Karpas-422 (cell line): ENCODE measurements at regions not wholly inside any gene's neighbourhood (a gene's known extent, or its start where the extent isn't known, plus 50 kb on each side); places are given as distances from the start of the nearest gene placed in this dataset.
"Not testable (repeated sequence)": the region's sequence is repeated elsewhere in the genome, so short reads cannot be mapped to it uniquely, and the experiment has no call there.

Source experiments
- DNase-seq: peaks from one replicate; pipeline ENCODE4 v3.0.0-alpha.2; 2015
- H2AFZ ChIP-seq: fragments of 200-600 bp; sonication (generic); 2 replicates; pipeline ENCODE4 v1.6.1; 2014; ENCODE audit warnings: antibody characterized with exemption, low read length, mixed read lengths
- H3K27ac ChIP-seq: fragments of 200-600 bp; sonication (generic); 2 replicates; pipeline ENCODE4 v1.5.1; 2014; ENCODE audit warnings: mild to moderate bottlenecking, low read length, moderate library complexity
- H3K27me3 ChIP-seq: fragments of 200-600 bp; sonication (generic); 2 replicates; pipeline ENCODE4 v1.6.1; 2014; ENCODE audit warnings: low read length, mixed read lengths
- H3K36me3 ChIP-seq: fragments of 200-600 bp; sonication (generic); 2 replicates; pipeline ENCODE4 v1.6.1; 2014; ENCODE audit warnings: low read length, mixed read lengths; ENCODE audit not compliant: insufficient read depth
- H3K4me1 ChIP-seq: fragments of 200-600 bp; sonication (generic); 2 replicates; pipeline ENCODE4 v1.6.1; 2014; ENCODE audit warnings: mild to moderate bottlenecking, low read length, mixed read lengths
- H3K4me2 ChIP-seq: fragments of 200-600 bp; sonication (generic); 2 replicates; pipeline ENCODE4 v1.6.1; 2014; ENCODE audit warnings: low read length, low read depth, mild to moderate bottlenecking; ENCODE audit not compliant: poor library complexity, severe bottlenecking
- H3K4me3 ChIP-seq: fragments of 200-600 bp; sonication (generic); 2 replicates; pipeline ENCODE4 v1.5.1; 2014; ENCODE audit warnings: mild to moderate bottlenecking, antibody characterized with exemption, low read length, mixed read lengths
- H3K79me2 ChIP-seq: fragments of 200-600 bp; sonication (generic); 2 replicates; pipeline ENCODE4 v1.6.1; 2014; ENCODE audit warnings: mild to moderate bottlenecking, low read length, mixed read lengths
- H3K9ac ChIP-seq: fragments of 200-600 bp; sonication (generic); 2 replicates; pipeline ENCODE4 v1.6.0; 2014; ENCODE audit warnings: low read length
- H3K9me2 ChIP-seq: fragments of 200-600 bp; sonication (generic), shearing (Covaris generic); replicated peaks from 2 replicates; pipeline ENCODE4 v1.6.0; 2014; ENCODE audit warnings: mild to moderate bottlenecking, low read length, moderate library complexity; ENCODE audit not compliant: insufficient read depth
- H3K9me3 ChIP-seq: fragments of 300-700, 200-600 bp; sonication (generic); 2 replicates; pipeline ENCODE4 v1.6.1; 2014; ENCODE audit warnings: low read length, mixed read lengths
- H4K20me1 ChIP-seq: fragments of 200-600 bp; sonication (generic); 2 replicates; pipeline ENCODE4 v1.6.1; 2014; ENCODE audit warnings: mild to moderate bottlenecking, antibody characterized with exemption, low read length, low read depth; ENCODE audit not compliant: insufficient read depth

DNA sequence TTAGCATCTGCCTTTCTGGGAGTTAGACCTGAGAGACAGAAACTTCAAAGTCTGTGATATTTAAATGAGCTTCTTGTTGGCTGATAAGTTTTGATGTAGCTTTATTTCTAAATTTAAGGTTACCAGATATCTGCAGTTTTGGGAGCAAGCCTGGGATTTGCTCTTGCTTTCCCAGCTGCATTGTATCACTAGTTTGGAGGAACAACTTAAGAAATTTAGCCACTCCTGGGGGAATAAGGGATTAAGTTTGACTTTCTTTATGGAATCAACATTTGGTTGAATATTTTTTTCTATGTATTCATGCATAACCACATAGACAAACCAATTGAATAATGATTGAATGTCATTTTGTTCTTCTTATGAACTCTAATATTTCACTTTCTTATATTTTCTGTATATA, 178.6 kb downstream of the POLR1F start:
- Histone ChIP-seq H3K9me3 (no peaks in the 10 kb centered on the region), H3K9ac (no peak overlapping the region), H3K79me2 (no peaks in the 10 kb centered on the region), H3K27ac (no peak overlapping the region), H3K4me1 (no peaks in the 10 kb centered on the region), H2AFZ (no peak overlapping the region), H3K27me3 (no peaks in the 10 kb centered on the region), H4K20me1 (no peaks in the 10 kb centered on the region), H3K9me2 (no peaks in the 10 kb centered on the region), H3K4me3 (no peak overlapping the region), H3K4me2 (no peak overlapping the region), H3K36me3 (no peaks in the 10 kb centered on the region)
- no peak for DNase-seq

GRCh38 chr7:19526639-19527038, 182.2 kb downstream of the POLR1F start:
- Histone ChIP-seq H3K9me3 (no peaks in the 10 kb centered on the region), H4K20me1 (no peaks in the 10 kb centered on the region), H3K4me2 (no peak overlapping the region), H3K27ac (no peak overlapping the region), H2AFZ (no peak overlapping the region), H3K27me3 (no peaks in the 10 kb centered on the region), H3K9ac (no peak overlapping the region), H3K9me2 (no peaks in the 10 kb centered on the region), H3K36me3 (no peaks in the 10 kb centered on the region), H3K79me2 (no peaks in the 10 kb centered on the region), H3K4me3 (no peak overlapping the region), H3K4me1 (no peaks in the 10 kb centered on the region)
- DNase-seq, result no peak

- Histone ChIP-seq H3K4me1 (no peaks in the 10 kb centered on the region), H2AFZ (no peak overlapping the region), H3K27ac (no peak overlapping the region), H3K9me2 (no peaks in the 10 kb centered on the region), H3K4me3 (no peak overlapping the region), H3K4me2 (no peak overlapping the region), H3K9ac (no peak overlapping the region), H3K27me3 (no peaks in the 10 kb centered on the region), H3K79me2 (no peaks in the 10 kb centered on the region), H4K20me1 (no peaks in the 10 kb centered on the region), H3K36me3 (no peaks in the 10 kb centered on the region), H3K9me3 (no peaks in the 10 kb centered on the region)
- no peak for DNase-seq
Observed at GRCh38 chr7:19522486-19522885, 186.4 kb downstream of the POLR1F start.

DNA sequence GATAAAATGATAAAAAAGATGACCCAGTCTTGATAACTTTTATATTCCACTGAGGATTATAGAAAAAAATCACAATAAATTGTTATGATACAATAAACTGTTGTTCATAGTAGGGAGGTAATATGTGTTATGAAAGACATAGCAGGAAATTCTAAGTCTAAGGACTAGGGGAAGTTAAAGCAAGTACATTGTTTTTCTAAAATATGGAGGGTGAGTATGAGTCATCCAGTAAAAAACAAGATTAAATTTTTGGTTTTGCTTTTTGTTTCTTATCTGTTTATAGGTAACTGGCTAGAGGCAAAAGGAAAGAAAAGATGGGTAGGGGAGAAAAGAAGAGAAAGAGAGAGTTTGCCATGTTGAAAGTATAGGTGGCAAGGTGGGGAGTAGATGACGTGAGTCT, 188.4 kb downstream of the POLR1F start:
- H3K4me2 ChIP-seq, result no peak overlapping the region
- H3K27me3 ChIP-seq, result no peaks in the 10 kb centered on the region
- H3K9me3 ChIP-seq, result no peaks in the 10 kb centered on the region
- no peaks in the 10 kb centered on the region for H3K79me2 ChIP-seq
- no peak for DNase-seq
- no peak overlapping the region for H2AFZ ChIP-seq
- no peaks in the 10 kb centered on the region for H3K36me3 ChIP-seq
- H4K20me1 ChIP-seq, result no peaks in the 10 kb centered on the region
- H3K4me1 ChIP-seq, result no peaks in the 10 kb centered on the region
- H3K9me2 ChIP-seq, result no peaks in the 10 kb centered on the region
- H3K4me3 ChIP-seq, result no peak overlapping the region
- H3K27ac ChIP-seq, result no peak overlapping the region
- no peak overlapping the region for H3K9ac ChIP-seq

DNA sequence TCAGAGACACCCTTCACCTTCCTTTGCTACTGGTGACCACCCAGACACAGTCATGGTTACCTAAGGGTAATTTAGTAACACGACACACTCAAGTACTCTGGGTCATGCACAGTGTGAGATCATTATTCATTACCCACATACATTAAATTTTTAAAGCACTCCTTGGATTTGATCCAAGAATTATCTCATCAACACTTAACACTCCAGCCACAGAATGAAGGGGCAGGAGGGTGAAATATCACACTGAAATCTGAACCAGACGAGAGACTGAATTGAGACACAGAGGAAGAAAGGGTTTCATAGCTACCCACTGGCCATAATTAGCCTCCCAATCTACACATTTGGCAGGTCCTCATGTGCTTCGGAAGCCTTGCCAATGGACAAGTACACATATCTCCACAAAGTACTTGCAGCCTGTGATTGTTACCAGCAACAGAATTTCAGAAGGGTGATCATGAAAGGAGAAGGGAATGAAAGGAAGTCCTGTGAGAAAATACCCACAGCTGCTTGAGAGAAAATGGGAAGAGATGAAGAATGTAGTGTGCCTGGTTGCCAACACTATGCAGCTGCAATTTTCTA, 189.3 kb downstream of the POLR1F start:
- no peak overlapping the region for H3K4me3 ChIP-seq
- no peaks in the 10 kb centered on the region for H3K27me3 ChIP-seq
- H4K20me1 ChIP-seq, result no peaks in the 10 kb centered on the region
- no peak overlapping the region for H2AFZ ChIP-seq
- H3K79me2 ChIP-seq, result no peaks in the 10 kb centered on the region
- H3K4me1 ChIP-seq, result no peaks in the 10 kb centered on the region
- H3K36me3 ChIP-seq, result no peaks in the 10 kb centered on the region
- H3K9me3 ChIP-seq, result no peaks in the 10 kb centered on the region
- no peak overlapping the region for H3K4me2 ChIP-seq
- no peaks in the 10 kb centered on the region for H3K9me2 ChIP-seq
- H3K9ac ChIP-seq, result no peak overlapping the region
- DNase-seq, result no peak
- no peak overlapping the region for H3K27ac ChIP-seq

- H3K9me3 ChIP-seq, H3K4me1 ChIP-seq, H2AFZ ChIP-seq, H3K27ac ChIP-seq, H3K79me2 ChIP-seq, DNase-seq, H3K4me3 ChIP-seq, H3K9me2 ChIP-seq, H3K27me3 ChIP-seq, H3K4me2 ChIP-seq, H3K9ac ChIP-seq, H4K20me1 ChIP-seq, H3K36me3 ChIP-seq: not testable (repeated sequence)
Observed at GRCh38 chr7:19517546-19517945, 191.3 kb downstream of the POLR1F start.

DNA sequence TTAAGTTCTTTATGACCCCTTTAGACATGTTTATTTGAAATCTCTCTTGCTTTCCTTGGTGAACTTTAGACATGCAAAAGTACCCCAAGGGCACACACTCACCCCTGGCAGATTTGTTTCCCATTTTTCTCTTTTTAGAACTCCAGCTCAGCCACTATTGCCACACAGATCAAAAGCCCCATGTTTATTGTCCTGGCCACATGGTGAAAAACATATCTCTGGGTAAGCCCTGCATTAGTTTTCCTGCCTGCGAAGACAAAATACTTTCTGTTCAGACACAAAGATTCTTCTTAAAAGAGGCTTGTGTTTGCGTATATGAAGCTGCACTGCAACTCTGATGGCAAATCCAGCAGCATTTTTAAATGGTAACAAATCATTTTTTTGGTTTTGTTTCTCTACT, 200.0 kb downstream of the POLR1F start:
- H3K4me3 ChIP-seq, result no peak overlapping the region
- no peaks in the 10 kb centered on the region for H3K27me3 ChIP-seq
- DNase-seq, result no peak
- H3K4me1 ChIP-seq, result no peaks in the 10 kb centered on the region
- no peaks in the 10 kb centered on the region for H3K79me2 ChIP-seq
- no peak overlapping the region for H3K9ac ChIP-seq
- no peaks in the 10 kb centered on the region for H3K36me3 ChIP-seq
- H3K9me2 ChIP-seq, result no peaks in the 10 kb centered on the region
- H2AFZ ChIP-seq, result no peak overlapping the region
- H3K27ac ChIP-seq, result no peak overlapping the region
- H3K4me2 ChIP-seq, result no peak overlapping the region
- H3K9me3 ChIP-seq, result no peaks in the 10 kb centered on the region
- no peaks in the 10 kb centered on the region for H4K20me1 ChIP-seq

GRCh38 chr7:19508124-19508523, 200.7 kb downstream of the POLR1F start:
- H3K4me1 ChIP-seq, result no peaks in the 10 kb centered on the region
- no peak overlapping the region for H3K4me3 ChIP-seq
- no peaks in the 10 kb centered on the region for H4K20me1 ChIP-seq
- H3K9me2 ChIP-seq, result no peaks in the 10 kb centered on the region
- no peak for DNase-seq
- H3K9ac ChIP-seq, result no peak overlapping the region
- no peaks in the 10 kb centered on the region for H3K79me2 ChIP-seq
- no peak overlapping the region for H3K4me2 ChIP-seq
- no peak overlapping the region for H3K27ac ChIP-seq
- no peaks in the 10 kb centered on the region for H3K9me3 ChIP-seq
- H2AFZ ChIP-seq, result no peak overlapping the region
- H3K27me3 ChIP-seq, result no peaks in the 10 kb centered on the region
- H3K36me3 ChIP-seq, result no peaks in the 10 kb centered on the region
